Endodermal cell (in vitro differentiated cells): ENCODE measurements at regions not wholly inside any gene's neighbourhood (a gene's known extent, or its start where the extent isn't known, plus 50 kb on each side); places are given as distances from the start of the nearest gene placed in this dataset.
A peak's percentile ranks its signal among the peaks of the same experiment; 100 is the strongest.

Experiments used
- DNase-seq: peaks from one replicate; pipeline ENCODE4 v3.0.0-alpha.2; 2017
- H3K27ac ChIP-seq: 2 replicates; pipeline ENCODE4 v1.5.1; 2013; ENCODE audit warnings: mild to moderate bottlenecking, low read depth, low read length, moderate library complexity
- H3K27me3 ChIP-seq: 2 replicates; pipeline ENCODE4 v1.6.1; 2013; ENCODE audit warnings: mild to moderate bottlenecking, low read length, moderate library complexity; ENCODE audit not compliant: insufficient read depth, control insufficient read depth, poor library complexity, severe bottlenecking
- H3K36me3 ChIP-seq: 2 replicates; pipeline ENCODE4 v1.7.0; 2013; ENCODE audit warnings: mild to moderate bottlenecking, low read length, moderate library complexity; ENCODE audit not compliant: control insufficient read depth, insufficient read depth
- H3K4me1 ChIP-seq: one replicate; pipeline ENCODE4 v1.7.0; 2013; ENCODE audit warnings: low read length; ENCODE audit not compliant: control insufficient read depth, insufficient read depth
- H3K4me3 ChIP-seq: 2 replicates; pipeline ENCODE4 v1.5.1; 2013; ENCODE audit warnings: mild to moderate bottlenecking, low read length, moderate library complexity
- H3K9ac ChIP-seq: 2 replicates; pipeline ENCODE4 v1.6.1; 2013; ENCODE audit warnings: mild to moderate bottlenecking, low read length, moderate library complexity; ENCODE audit not compliant: poor library complexity, severe bottlenecking; ENCODE audit errors: extremely low read depth
- H3K9me3 ChIP-seq: 2 replicates; pipeline ENCODE4 v1.6.1; 2013; ENCODE audit warnings: mild to moderate bottlenecking, low read length, moderate library complexity; ENCODE audit not compliant: control insufficient read depth
- H3K27ac Mint-ChIP-seq: 2 replicates; pipeline ENCODE4 v1.8.0; 2020; ENCODE audit warnings: mixed read lengths
- H3K27me3 Mint-ChIP-seq: 2 replicates; pipeline ENCODE4 v1.8.0; 2021; ENCODE audit warnings: mild to moderate bottlenecking, mixed read lengths; ENCODE audit not compliant: insufficient read depth
- H3K36me3 Mint-ChIP-seq: 2 replicates; pipeline ENCODE4 v1.8.0; 2020; ENCODE audit warnings: low read depth, mixed read lengths
- H3K4me1 Mint-ChIP-seq: 2 replicates; pipeline ENCODE4 v1.8.0; 2020; ENCODE audit warnings: mixed read lengths
- H3K4me3 Mint-ChIP-seq: 2 replicates; pipeline ENCODE4 v1.8.0; 2020; ENCODE audit warnings: mild to moderate bottlenecking, moderate library complexity, mixed read lengths
- H3K9me3 Mint-ChIP-seq: 2 replicates; pipeline ENCODE4 v1.8.0; 2020; ENCODE audit warnings: mild to moderate bottlenecking, mixed read lengths
- CTCF ChIP-seq: fragments of 200-600 bp; sonication (generic); conservative IDR thresholded peaks from 2 replicates; pipeline ENCODE4 v1.5.0; 2021; ENCODE audit warnings: antibody characterized with exemption, mild to moderate bottlenecking
- WGBS, 2 experiments: methylation state at CpG; one replicate each; pipeline versions ENCODE4 v1.1.5 to v1.1.7; 2013; ENCODE audit warnings: missing lambda C conversion rate in 2 of 2, mixed read lengths in 1 of 2; ENCODE audit not compliant: insufficient coverage in 1 of 2, insufficient read length in 1 of 2; 5-methylcytosine and 5-hydroxymethylcytosine counted together

GRCh38 chr13:26468265-26468801, 89.2 kb upstream of the WASF3 start:
- Mint-ChIP-seq H3K4me1 (peaks cover 3% of the 10 kb centered on the region), H3K9me3 (no peaks in the 10 kb centered on the region), H3K4me3 (no peak overlapping the region), H3K27me3 (peaks cover 2% of the 10 kb centered on the region), H3K36me3 (no peaks in the 10 kb centered on the region), H3K27ac (no peak overlapping the region)
- no peak overlapping the region for H3K4me3 ChIP-seq
- no peaks in the 10 kb centered on the region for H3K9me3 ChIP-seq
- no peaks in the 10 kb centered on the region for H3K27me3 ChIP-seq
- no peak overlapping the region for H3K27ac ChIP-seq
- 77% methylated on average over 4 to 6 of the region's 6 CpGs for WGBS, 2 experiments
- H3K4me1 ChIP-seq: no peaks in the 10 kb centered on the region
- no peak for TF ChIP-seq CTCF
- no peak overlapping the region for H3K9ac ChIP-seq
- no peaks in the 10 kb centered on the region for H3K36me3 ChIP-seq
- DNase-seq: peak; percentile 27

DNA sequence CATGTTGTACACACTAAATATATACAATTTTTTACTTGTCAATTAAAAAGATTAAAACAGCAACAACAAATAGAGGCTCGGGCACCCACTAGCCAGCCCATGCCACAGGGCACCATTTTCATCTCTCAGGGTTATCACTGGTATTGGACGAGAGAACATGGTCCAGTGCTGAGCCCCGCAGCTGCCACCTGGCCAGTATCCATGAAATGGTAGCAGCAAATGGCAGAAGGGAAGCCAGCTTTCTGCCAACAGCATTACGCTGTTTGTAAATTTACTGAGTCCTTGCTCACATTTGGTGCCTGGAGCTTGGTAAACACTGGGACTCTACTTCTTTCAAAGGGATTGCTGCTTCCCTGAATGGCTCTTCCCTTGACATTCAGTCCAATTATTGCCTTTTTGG, 87.9 kb upstream of the WASF3 start:
- Mint-ChIP-seq H3K27me3 (peaks cover 2% of the 10 kb centered on the region), H3K9me3 (no peaks in the 10 kb centered on the region), H3K4me1 (peaks cover 3% of the 10 kb centered on the region), H3K27ac (no peak overlapping the region), H3K36me3 (no peaks in the 10 kb centered on the region), H3K4me3 (no peak overlapping the region)
- H3K27ac ChIP-seq: no peak overlapping the region
- no peak for TF ChIP-seq CTCF
- no peak for DNase-seq
- no peaks in the 10 kb centered on the region for H3K36me3 ChIP-seq
- 92 to 94% methylated on average over 3 to 4 of the region's 4 CpGs for WGBS, 2 experiments
- H3K9me3 ChIP-seq: no peaks in the 10 kb centered on the region
- no peaks in the 10 kb centered on the region for H3K27me3 ChIP-seq
- H3K4me1 ChIP-seq: no peaks in the 10 kb centered on the region
- H3K9ac ChIP-seq: no peak overlapping the region
- H3K4me3 ChIP-seq: no peak overlapping the region

DNA sequence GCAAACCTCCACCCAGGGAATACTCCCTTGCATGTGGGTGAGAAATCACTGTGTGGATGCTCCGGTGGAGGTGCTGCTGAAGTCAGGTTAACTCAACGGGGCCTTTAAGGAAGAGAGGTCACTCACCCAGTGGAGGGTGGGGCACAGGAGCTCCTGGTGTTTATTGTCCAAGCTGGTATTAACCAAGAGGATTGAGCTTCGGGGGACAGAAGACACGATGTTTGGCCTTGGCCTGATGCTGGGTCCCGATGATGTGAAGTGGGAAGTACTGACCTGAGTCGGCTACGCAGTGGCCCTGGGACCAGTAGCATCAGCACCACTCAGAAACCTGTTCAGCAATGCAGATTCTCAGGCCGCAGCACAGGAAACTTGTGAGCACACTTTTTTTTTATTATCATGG, 85.7 kb upstream of the WASF3 start:
- Mint-ChIP-seq H3K27me3 (no peaks in the 10 kb centered on the region), H3K36me3 (no peaks in the 10 kb centered on the region), H3K4me1 (peaks cover 7% of the 10 kb centered on the region), H3K4me3 (no peak overlapping the region), H3K27ac (no peak overlapping the region), H3K9me3 (no peaks in the 10 kb centered on the region)
- DNase-seq: peak; percentile 47
- Histone ChIP-seq H3K36me3 (no peaks in the 10 kb centered on the region), H3K9me3 (no peaks in the 10 kb centered on the region), H3K9ac (no peak overlapping the region), H3K4me1 (peaks cover 4% of the 10 kb centered on the region), H3K27me3 (no peaks in the 10 kb centered on the region), H3K27ac (no peak overlapping the region), H3K4me3 (no peak overlapping the region)
- WGBS, 2 experiments: 90 to 95% methylated on average over 5 to 8 of the region's 8 CpGs
- no peak for TF ChIP-seq CTCF
